HEK293 (cell line): ENCODE measurements at regions not wholly inside any gene's neighbourhood (a gene's known extent, or its start where the extent isn't known, plus 50 kb on each side); places are given as distances from the start of the nearest gene placed in this dataset.

Source experiments
- CTCF ChIA-PET: fragments of 350-600 bp; formaldehyde crosslinking; extraction: SDS; loops from one replicate; lab custom pipeline; 2021; ENCODE audit warnings: antibody characterized with exemption; lab: Yijun Ruan, JAX
- POLR2A ChIA-PET: fragments of 300-600 bp; formaldehyde crosslinking; extraction: SDS; loops from one replicate; lab custom pipeline; 2020; ENCODE audit warnings: antibody characterized with exemption, inconsistent platforms; lab: Yijun Ruan, JAX
- H3K27ac ChIP-seq: fragments of 200-500 bp; sonication (Bioruptor generic); 2 replicates; pipeline ENCODE4 v1.5.1; 2014; ENCODE audit warnings: low read depth, low read length, control low read depth, inconsistent platforms; ENCODE audit errors: extremely low read depth
- H3K36me3 ChIP-seq, 2 experiments: fragments of 200-500 bp in 1 of 2; sonication (Bioruptor generic) in 1 of 2; 1 replicate in 1 of 2; 2 replicates in 1 of 2; pipeline ENCODE4 v1.5.1; 2014 to 2017; ENCODE audit warnings: inconsistent platforms in 2 of 2, low read length in 2 of 2; ENCODE audit not compliant: control insufficient read depth in 2 of 2, insufficient read depth in 1 of 2
- H3K4me1 ChIP-seq: fragments of 200-500 bp; sonication (Bioruptor generic); 2 replicates; pipeline ENCODE4 v1.5.1; 2014; ENCODE audit warnings: mild to moderate bottlenecking, low read length, inconsistent platforms; ENCODE audit not compliant: control insufficient read depth, insufficient read depth
- H3K4me3 ChIP-seq: 2 replicates; pipeline ENCODE4 v1.5.1; 2011; ENCODE audit warnings: low read depth, mild to moderate bottlenecking, control low read depth, low read length, moderate library complexity
- H3K9me3 ChIP-seq: fragments of 200-500 bp; sonication (Bioruptor generic); 2 replicates; pipeline ENCODE4 v1.5.1; 2014; ENCODE audit warnings: low read depth, low read length, inconsistent platforms; ENCODE audit not compliant: control insufficient read depth, insufficient read depth
- HOXC10 ChIP-seq: sonication (generic); formaldehyde crosslinking; IDR thresholded peaks from 2 replicates; pipeline ENCODE4 v1.8.1; 2023; ENCODE audit warnings: mild to moderate bottlenecking, missing genetic modification reagents
- SCRT1 ChIP-seq: fragments of 450-650 bp; formaldehyde crosslinking; IDR thresholded peaks from 2 replicates; pipeline ENCODE4 v1.5.1; 2016; ENCODE audit warnings: missing biosample characterization, missing genetic modification characterization, borderline replicate concordance
- ZFP41 ChIP-seq: fragments of 450-650 bp; formaldehyde crosslinking; IDR thresholded peaks from 2 replicates; pipeline ENCODE4 v1.5.1; 2016; ENCODE audit warnings: missing biosample characterization, missing genetic modification characterization, borderline replicate concordance
- ZNF10 ChIP-seq: fragments of 450-650 bp; formaldehyde crosslinking; IDR thresholded peaks from 2 replicates; pipeline ENCODE4 v1.5.1; 2017; ENCODE audit warnings: missing biosample characterization, missing genetic modification characterization
- ZNF239 ChIP-seq: fragments of 450-650 bp; formaldehyde crosslinking; IDR thresholded peaks from 2 replicates; pipeline ENCODE4 v1.5.1; 2016; ENCODE audit warnings: missing biosample characterization, missing genetic modification characterization
- ZNF324 ChIP-seq: fragments of 450-650 bp; formaldehyde crosslinking; IDR thresholded peaks from 2 replicates; pipeline ENCODE4 v1.5.1; 2016; ENCODE audit warnings: missing biosample characterization, missing genetic modification characterization
- ZNF433 ChIP-seq: fragments of 450-650 bp; formaldehyde crosslinking; IDR thresholded peaks from 2 replicates; pipeline ENCODE4 v1.5.1; 2016; ENCODE audit warnings: missing biosample characterization, missing genetic modification characterization, low read depth
- ZNF510 ChIP-seq: fragments of 450-650 bp; formaldehyde crosslinking; IDR thresholded peaks from 2 replicates; pipeline ENCODE4 v1.5.1; 2018; ENCODE audit warnings: mild to moderate bottlenecking, missing genetic modification characterization, missing biosample characterization; ENCODE audit not compliant: insufficient replicate concordance
- ZNF660 ChIP-seq: fragments of 450-650 bp; IDR thresholded peaks from 2 replicates; pipeline ENCODE4 v1.5.1; 2018; ENCODE audit warnings: missing biosample characterization, mild to moderate bottlenecking, missing genetic modification characterization
- ZNF664 ChIP-seq: fragments of 450-650 bp; formaldehyde crosslinking; IDR thresholded peaks from 2 replicates; pipeline ENCODE4 v1.5.1; 2016; ENCODE audit warnings: missing biosample characterization, missing genetic modification characterization
- TF ChIP-seq, protein P1 (sequence below): fragments of 450-650 bp; formaldehyde crosslinking; IDR thresholded peaks from 2 replicates; pipeline ENCODE4 v1.5.1; 2016; ENCODE audit warnings: missing biosample characterization, missing genetic modification characterization
- TF ChIP-seq, protein P2 (sequence below): fragments of 450-650 bp; formaldehyde crosslinking; IDR thresholded peaks from 2 replicates; pipeline ENCODE4 v1.5.0; 2017; ENCODE audit warnings: missing biosample characterization, missing genetic modification characterization, borderline replicate concordance
- TF ChIP-seq, protein P3 (sequence below): fragments of 450-650 bp; IDR thresholded peaks from 2 replicates; pipeline ENCODE4 v1.5.1; 2018; ENCODE audit warnings: missing biosample characterization, missing genetic modification characterization

DNA sequence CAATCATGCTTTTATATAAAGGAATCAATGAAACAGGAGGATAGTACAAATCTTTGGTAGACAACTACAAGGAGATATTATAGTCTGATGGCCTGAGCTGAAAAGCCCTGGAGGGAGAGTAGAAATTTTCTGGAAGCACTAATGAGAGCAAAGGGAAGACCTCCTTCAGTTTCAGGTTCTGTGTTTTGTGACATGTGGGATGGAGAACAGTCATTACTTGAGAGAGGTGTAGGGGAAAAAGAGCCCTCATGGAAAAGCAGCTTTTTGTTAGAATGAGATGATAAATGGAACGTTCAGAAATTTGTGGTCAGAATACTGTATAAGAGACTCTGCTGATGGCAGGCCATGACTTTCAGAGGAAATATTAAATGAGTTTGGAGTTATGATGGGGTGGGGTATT is 360.6 kb upstream of the MEF2C start:
- TF ChIP-seq, protein P1, sequence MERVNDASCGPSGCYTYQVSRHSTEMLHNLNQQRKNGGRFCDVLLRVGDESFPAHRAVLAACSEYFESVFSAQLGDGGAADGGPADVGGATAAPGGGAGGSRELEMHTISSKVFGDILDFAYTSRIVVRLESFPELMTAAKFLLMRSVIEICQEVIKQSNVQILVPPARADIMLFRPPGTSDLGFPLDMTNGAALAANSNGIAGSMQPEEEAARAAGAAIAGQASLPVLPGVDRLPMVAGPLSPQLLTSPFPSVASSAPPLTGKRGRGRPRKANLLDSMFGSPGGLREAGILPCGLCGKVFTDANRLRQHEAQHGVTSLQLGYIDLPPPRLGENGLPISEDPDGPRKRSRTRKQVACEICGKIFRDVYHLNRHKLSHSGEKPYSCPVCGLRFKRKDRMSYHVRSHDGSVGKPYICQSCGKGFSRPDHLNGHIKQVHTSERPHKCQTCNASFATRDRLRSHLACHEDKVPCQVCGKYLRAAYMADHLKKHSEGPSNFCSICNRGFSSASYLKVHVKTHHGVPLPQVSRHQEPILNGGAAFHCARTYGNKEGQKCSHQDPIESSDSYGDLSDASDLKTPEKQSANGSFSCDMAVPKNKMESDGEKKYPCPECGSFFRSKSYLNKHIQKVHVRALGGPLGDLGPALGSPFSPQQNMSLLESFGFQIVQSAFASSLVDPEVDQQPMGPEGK (tag by site-specific recombination): no peak
- no peak for TF ChIP-seq ZNF664 (tag by site-specific recombination)
- TF ChIP-seq, all 188 proteins: peak for 0
- H3K9me3 ChIP-seq: no peaks in the 10 kb centered on the region
- no peaks in the 10 kb centered on the region for H3K36me3 ChIP-seq
- H3K4me3 ChIP-seq: no peak overlapping the region
- ChIA-PET CTCF (interaction anchor here (0.6 kb wide), 1 partner anchor 526 kb away, joined by 3 read pairs; no protein-coding TSS in a partner anchor), POLR2A (no interaction called here)
- H3K4me1 ChIP-seq: no peaks in the 10 kb centered on the region
- no peak overlapping the region for H3K27ac ChIP-seq

DNA sequence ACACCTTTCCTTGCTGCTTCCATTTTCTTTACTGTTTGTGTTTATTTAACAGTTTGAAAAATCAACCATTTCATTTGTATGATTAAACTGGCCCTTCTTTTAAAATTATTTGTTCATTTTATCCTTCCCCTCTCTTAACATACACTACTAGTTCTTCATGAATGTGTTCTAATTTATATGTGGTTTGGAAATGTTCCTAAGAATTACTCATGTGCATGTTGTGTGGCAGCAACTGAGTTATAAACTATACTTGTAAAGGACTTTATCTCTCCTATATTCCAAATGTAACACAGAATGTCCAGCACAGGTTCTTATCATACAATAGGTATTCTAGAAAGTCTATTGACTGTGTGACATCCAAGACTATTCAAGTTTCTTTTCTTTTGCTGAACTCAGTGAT is 358.2 kb upstream of the MEF2C start:
- no peaks in the 10 kb centered on the region for H3K4me1 ChIP-seq
- no peak overlapping the region for H3K27ac ChIP-seq
- H3K36me3 ChIP-seq: no peaks in the 10 kb centered on the region
- POLR2A ChIA-PET: no interaction called here
- TF ChIP-seq ZNF324: no peak
- TF ChIP-seq ZFP41 (tag by site-specific recombination): no peak
- no peak overlapping the region for H3K4me3 ChIP-seq
- CTCF ChIA-PET: no interaction called here
- no peaks in the 10 kb centered on the region for H3K9me3 ChIP-seq

DNA sequence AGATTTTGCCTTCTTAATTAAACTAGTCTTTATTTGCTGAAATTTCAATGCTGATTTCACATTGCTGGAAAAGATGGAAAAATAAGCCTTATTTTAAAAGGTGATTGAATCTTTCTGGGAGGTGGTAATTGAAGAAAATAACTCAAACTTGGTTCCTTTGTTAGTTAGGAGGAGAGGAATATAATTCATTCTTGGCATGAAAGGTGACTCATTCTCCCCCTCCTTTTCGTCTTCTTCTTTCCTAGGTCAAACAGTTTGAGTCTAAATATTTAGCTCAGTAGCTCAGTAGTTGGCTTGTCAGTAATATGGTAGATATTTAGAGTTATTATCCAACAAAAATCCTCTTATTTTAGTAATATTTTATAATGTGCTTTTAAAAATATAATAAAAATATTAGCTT is 353.9 kb upstream of the MEF2C start:
- TF ChIP-seq HOXC10 (CRISPR knock-in tag) (no peak), ZNF433 (tag by site-specific recombination) (no peak), ZNF660 (tag by site-specific recombination) (no peak), SCRT1 (no peak), ZNF510 (no peak), ZNF239 (tag by site-specific recombination) (no peak)
- TF ChIP-seq, protein P2, sequence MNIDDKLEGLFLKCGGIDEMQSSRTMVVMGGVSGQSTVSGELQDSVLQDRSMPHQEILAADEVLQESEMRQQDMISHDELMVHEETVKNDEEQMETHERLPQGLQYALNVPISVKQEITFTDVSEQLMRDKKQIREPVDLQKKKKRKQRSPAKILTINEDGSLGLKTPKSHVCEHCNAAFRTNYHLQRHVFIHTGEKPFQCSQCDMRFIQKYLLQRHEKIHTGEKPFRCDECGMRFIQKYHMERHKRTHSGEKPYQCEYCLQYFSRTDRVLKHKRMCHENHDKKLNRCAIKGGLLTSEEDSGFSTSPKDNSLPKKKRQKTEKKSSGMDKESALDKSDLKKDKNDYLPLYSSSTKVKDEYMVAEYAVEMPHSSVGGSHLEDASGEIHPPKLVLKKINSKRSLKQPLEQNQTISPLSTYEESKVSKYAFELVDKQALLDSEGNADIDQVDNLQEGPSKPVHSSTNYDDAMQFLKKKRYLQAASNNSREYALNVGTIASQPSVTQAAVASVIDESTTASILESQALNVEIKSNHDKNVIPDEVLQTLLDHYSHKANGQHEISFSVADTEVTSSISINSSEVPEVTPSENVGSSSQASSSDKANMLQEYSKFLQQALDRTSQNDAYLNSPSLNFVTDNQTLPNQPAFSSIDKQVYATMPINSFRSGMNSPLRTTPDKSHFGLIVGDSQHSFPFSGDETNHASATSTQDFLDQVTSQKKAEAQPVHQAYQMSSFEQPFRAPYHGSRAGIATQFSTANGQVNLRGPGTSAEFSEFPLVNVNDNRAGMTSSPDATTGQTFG (tag by site-specific recombination): no peak
- TF ChIP-seq, all 188 proteins: peak for 0
- POLR2A ChIA-PET: no interaction called here
- no peaks in the 10 kb centered on the region for H3K4me1 ChIP-seq
- no peaks in the 10 kb centered on the region for H3K36me3 ChIP-seq
- no peaks in the 10 kb centered on the region for H3K9me3 ChIP-seq
- no peak overlapping the region for H3K4me3 ChIP-seq
- CTCF ChIA-PET: interaction anchor here (0.8 kb wide), 1 partner anchor 362 kb away, joined by 3 read pairs; no protein-coding TSS in a partner anchor
- H3K27ac ChIP-seq: no peak overlapping the region

DNA sequence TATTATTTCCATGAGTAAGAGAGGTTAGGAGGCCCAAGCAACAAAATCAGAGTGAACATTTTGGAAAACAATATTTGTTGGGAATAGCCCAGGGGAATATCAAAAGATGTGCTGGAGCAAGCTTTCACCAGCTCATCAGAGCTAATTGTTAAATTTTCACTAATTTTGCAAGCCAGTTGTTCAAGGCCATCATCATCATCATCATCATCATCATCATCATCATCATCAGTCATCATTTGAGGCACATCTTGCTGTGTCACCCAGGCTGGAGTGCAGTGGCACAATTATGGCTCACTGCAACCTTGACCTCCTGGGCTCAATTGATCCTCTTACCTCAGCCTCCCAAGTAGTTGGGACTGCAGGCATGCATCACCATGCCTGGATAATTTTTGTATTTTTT is 350.5 kb upstream of the MEF2C start:
- Histone ChIP-seq H3K36me3 (no peaks in the 10 kb centered on the region), H3K4me1 (no peaks in the 10 kb centered on the region), H3K9me3 (no peaks in the 10 kb centered on the region), H3K27ac (no peak overlapping the region), H3K4me3 (no peak overlapping the region)
- TF ChIP-seq, protein P3, sequence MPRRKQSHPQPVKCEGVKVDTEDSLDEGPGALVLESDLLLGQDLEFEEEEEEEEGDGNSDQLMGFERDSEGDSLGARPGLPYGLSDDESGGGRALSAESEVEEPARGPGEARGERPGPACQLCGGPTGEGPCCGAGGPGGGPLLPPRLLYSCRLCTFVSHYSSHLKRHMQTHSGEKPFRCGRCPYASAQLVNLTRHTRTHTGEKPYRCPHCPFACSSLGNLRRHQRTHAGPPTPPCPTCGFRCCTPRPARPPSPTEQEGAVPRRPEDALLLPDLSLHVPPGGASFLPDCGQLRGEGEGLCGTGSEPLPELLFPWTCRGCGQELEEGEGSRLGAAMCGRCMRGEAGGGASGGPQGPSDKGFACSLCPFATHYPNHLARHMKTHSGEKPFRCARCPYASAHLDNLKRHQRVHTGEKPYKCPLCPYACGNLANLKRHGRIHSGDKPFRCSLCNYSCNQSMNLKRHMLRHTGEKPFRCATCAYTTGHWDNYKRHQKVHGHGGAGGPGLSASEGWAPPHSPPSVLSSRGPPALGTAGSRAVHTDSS: peak; percentile 89
- no peak for TF ChIP-seq ZNF10 (tag by site-specific recombination)
- ChIA-PET CTCF (no interaction called here), POLR2A (no interaction called here)
